Stimulated activated naive CD8-positive, alpha-beta T cell treated with anti-CD3 and anti-CD28 coated beads, Interleukin-15, amount 100 ng/mL, for 72 hours (primary cell): ENCODE measurements at regions not wholly inside any gene's neighbourhood (a gene's known extent, or its start where the extent isn't known, plus 50 kb on each side); places are given as distances from the start of the nearest gene placed in this dataset.

Experiments used
- ATAC-seq: fragments of 150-1000 bp; cut with Tn5 transposase; 2 replicates; pipeline ENCODE4 v1.10.0; 2021; ENCODE audit warnings: mild to moderate bottlenecking, moderate library complexity
- DNase-seq, 2 donors: peaks; one replicate each; pipeline ENCODE4 v3.0.0; 2021 to 2022
- H3K27ac Mint-ChIP-seq, 2 donors: one replicate each; pipeline ENCODE4 v1.8.0; 2022; ENCODE audit warnings: mild to moderate bottlenecking in 2 of 2, mixed read lengths in 2 of 2, moderate library complexity in 2 of 2
- H3K27me3 Mint-ChIP-seq: one replicate; pipeline ENCODE4 v1.8.0; 2022; ENCODE audit warnings: mixed read lengths
- H3K4me1 Mint-ChIP-seq: one replicate; pipeline ENCODE4 v1.8.0; 2022; ENCODE audit warnings: mild to moderate bottlenecking, mixed read lengths
- H3K4me3 Mint-ChIP-seq, 2 donors: one replicate each; pipeline ENCODE4 v1.8.0; 2022; ENCODE audit warnings: mild to moderate bottlenecking in 2 of 2, mixed read lengths in 2 of 2, moderate library complexity in 1 of 2
- H3K9me3 Mint-ChIP-seq, 2 donors: one replicate each; pipeline ENCODE4 v1.8.0; 2022; ENCODE audit warnings: mixed read lengths in 2 of 2

DNA sequence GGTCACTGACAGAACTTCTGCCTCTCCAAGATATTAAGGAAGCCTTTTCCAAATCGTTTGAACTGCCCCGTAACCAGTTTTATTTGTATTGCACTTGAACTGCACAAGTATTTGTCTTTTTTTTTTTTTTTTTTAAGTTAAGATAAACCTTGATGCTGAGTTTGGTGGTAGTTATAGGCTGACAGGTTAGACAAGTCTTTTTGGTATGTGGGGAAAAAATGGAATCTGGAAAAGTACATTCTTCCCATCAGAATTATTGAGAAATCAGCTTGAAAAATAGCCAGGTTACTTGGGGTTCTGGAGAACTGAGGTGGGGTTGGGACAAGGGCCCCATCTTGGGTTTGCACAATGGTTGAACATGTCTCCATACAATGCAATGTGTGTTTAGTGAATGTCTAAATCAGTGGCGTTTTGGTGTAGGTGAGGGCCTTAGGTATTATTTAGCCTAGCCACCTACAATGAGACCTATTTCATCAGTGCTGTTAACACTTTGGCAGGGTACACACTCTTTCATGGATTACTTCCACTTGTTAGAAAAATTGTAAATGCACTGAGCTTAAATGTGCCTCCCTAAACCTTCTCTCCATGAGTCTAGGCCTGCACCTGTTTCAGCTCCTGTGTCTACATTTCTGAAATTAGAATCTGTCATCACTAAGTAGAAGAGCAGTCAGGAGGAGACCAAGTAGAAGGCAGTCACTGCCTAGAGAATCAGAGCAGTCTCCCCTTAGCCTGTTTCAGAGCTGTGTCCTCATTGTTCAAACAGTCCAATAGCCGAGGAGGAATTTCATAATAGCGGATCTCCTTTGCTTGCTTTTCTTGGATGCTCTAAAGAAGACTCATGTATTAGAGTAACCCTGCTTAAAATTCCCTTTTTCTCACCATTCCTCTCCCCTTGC, 140.0 kb upstream of the HMHB1 start:
- Mint-ChIP-seq H3K4me1 (no peaks in the 10 kb centered on the region), H3K9me3 (peaks cover 0 to 10% of the 10 kb centered on the region in 2 donors), H3K27ac (peak overlapping the region in 1 of 2 donors; percentile 76), H3K27me3 (peaks cover 9% of the 10 kb centered on the region), H3K4me3 (no peak overlapping the region)
- DNase-seq: no peak
- ATAC-seq: no peak

DNA sequence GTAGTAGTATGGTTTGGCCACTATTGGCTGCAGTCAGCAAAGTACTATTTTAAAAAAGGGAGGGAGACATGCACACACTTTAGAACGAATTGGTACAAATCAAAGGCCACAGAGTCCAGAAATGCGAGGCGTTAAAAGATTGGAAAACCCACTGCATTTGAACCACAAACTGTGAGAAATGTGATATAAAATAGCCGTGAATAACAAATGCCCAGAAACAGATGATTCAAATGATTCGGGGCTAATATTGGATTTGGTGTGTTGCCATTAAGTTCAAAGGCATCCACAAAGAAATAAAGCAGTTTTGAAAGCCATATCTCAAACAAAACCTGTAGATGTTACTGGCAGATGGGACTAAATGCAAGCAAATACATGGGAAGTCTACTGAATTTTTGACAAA, 140.9 kb upstream of the HMHB1 start:
- Mint-ChIP-seq H3K4me3 (no peak overlapping the region), H3K4me1 (no peaks in the 10 kb centered on the region), H3K27me3 (peaks cover 9% of the 10 kb centered on the region), H3K27ac (no peak overlapping the region), H3K9me3 (peaks cover 0 to 10% of the 10 kb centered on the region in 2 donors)
- DNase-seq (no peak), ATAC-seq (no peak)

DNA sequence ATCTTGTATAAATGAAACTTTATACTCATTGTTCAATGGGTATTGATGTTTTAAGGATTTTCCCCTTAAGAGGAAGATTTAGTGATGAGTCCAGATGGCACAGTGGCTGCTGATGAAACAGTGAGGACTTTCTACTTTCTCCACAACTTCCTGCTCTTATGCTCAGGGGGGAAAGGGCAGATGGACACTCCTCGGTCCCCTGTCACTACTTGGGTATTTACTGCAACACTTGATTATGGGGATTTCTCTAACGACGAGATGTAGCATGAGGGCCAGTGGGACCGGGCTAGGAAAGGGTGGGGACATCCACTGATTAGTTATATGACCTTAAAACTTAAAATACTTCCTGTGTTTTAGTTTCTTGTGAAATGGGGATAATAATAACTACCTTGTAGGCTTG, 146.1 kb upstream of the HMHB1 start:
- Mint-ChIP-seq H3K27ac (no peak overlapping the region), H3K27me3 (peaks cover 20% of the 10 kb centered on the region), H3K4me3 (no peak overlapping the region), H3K4me1 (no peaks in the 10 kb centered on the region), H3K9me3 (peaks cover 0 to 9% of the 10 kb centered on the region in 2 donors)
- ATAC-seq (no peak), DNase-seq (no peak)

DNA sequence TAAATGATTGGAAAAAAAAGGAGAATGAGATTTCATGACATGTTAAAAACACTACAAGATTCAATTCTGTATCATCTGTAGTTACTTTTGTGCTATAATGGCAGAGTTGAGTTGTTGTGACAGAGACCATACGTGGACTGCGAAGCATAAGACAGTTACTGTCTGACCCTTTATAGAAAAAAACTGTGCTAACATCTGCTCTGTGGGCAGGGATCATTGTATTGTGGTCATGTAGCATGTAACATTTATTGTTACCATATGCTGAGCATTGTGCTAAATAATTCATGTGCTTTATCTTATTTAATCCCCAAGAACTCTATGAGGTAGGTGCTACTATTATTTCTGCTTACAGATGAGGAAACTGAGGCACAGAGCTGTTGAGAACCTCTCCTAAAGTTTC, 147.3 kb upstream of the HMHB1 start:
- no peak for ATAC-seq
- H3K4me1 Mint-ChIP-seq: no peaks in the 10 kb centered on the region

DNA sequence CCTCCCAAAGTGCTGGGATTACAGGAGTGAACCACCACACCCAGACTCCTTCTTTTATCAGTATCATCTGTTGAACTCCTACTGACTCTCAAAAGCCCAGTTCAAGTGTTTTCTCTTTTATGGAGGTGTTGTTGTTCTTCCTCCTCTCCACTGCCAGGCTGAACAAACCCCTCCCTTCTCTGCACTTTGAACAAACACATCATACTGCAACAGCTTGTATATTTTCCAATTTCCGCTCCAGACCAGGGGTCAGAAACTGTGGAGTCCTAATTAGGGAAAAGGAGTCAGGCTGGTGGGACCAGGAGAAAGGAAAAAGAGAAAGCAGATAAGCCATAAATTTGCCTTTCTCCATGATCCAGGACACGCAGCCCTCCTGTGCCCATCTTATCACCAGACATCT, 148.1 kb upstream of the HMHB1 start:
- no peak overlapping the region for H3K4me3 Mint-ChIP-seq
- ATAC-seq (no peak), DNase-seq (no peak)
- peaks cover 20% of the 10 kb centered on the region for H3K27me3 Mint-ChIP-seq
- H3K4me1 Mint-ChIP-seq: no peaks in the 10 kb centered on the region
- H3K9me3 Mint-ChIP-seq: no peaks in the 10 kb centered on the region
- peak overlapping the region; percentile 59 to 71 for H3K27ac Mint-ChIP-seq

More for the DNA sequence above, 147.3 kb upstream of the HMHB1 start:
- H3K9me3 Mint-ChIP-seq: no peaks in the 10 kb centered on the region
- no peak for DNase-seq
- H3K27ac Mint-ChIP-seq: no peak overlapping the region
- no peak overlapping the region for H3K4me3 Mint-ChIP-seq
- peaks cover 20% of the 10 kb centered on the region for H3K27me3 Mint-ChIP-seq

DNA sequence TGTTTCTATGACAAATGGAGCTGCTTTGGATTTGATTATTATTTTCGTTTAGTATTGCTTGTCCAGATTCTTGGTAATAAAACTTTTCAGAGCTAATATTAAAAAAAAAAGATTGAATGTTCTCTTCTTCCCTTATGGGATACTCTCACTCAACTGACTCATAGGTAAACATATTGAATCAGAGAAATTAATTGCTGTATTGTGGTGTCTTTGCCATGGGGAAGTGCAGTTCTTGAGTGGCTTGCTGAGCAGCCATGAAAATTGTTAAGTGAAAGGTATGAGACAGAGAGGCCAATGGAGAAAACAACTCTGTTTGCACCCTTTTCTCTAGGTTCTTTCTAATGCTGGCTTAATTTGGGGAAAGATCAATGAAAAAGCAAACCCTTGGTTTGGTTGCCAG, 149.9 kb upstream of the HMHB1 start:
- H3K4me1 Mint-ChIP-seq: no peaks in the 10 kb centered on the region
- no peaks in the 10 kb centered on the region for H3K9me3 Mint-ChIP-seq

DNA sequence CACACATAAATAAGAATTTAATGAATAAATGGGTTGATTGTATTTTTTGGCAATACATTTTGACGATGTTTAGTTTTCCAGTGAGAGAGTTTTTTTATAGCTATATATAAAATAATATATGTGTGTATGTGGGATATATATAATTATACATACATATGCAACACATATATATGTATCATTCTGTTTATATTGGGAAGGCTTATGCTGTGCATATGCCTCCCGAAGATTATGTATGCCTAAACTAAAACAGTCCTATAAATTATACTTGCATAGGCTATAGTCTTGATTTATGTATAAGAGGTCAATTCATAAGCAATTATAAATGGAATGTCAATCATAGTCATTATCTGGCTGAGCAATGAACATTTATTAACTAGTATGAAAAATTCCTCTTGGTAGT, 151.3 kb upstream of the HMHB1 start:
- Mint-ChIP-seq H3K9me3 (no peaks in the 10 kb centered on the region), H3K27ac (no peak overlapping the region), H3K27me3 (peaks cover 28% of the 10 kb centered on the region), H3K4me3 (no peak overlapping the region), H3K4me1 (no peaks in the 10 kb centered on the region)
- DNase-seq (no peak), ATAC-seq (no peak)

More for the DNA sequence above, 149.9 kb upstream of the HMHB1 start:
- Mint-ChIP-seq H3K27me3 (peaks cover 28% of the 10 kb centered on the region), H3K27ac (no peak overlapping the region), H3K4me3 (no peak overlapping the region)
- DNase-seq (no peak), ATAC-seq (no peak)

DNA sequence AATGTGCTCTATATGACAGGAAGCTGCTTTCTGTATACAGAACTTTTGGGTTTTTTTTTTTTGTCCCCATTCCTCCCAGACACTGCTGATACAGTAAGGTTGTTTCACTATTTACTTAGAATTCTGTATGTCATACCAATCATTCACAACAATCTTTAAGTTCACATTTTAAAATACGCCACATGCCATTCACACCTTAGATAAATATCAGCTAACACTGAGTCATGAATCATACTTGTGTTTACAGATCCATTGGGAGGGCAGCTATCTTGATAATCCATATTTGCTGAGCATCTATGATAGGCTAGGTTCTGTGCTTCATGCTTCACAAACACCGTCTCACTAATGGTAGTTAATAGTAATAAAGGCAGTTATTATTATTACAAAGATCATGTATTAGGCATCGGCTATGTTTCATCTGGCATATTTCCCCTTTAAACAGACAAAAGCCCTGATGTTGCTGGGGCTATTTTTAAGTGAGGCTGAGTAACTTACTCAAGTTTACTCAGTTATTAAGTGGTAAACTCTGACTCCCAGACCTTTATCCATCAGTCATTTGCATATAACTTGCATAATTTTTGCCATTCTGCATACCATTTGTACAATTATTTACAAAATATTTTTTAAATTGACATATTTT, 152.2 kb upstream of the HMHB1 start:
- no peak for ATAC-seq
- no peak overlapping the region for H3K4me3 Mint-ChIP-seq
- no peak overlapping the region for H3K27ac Mint-ChIP-seq
- no peak for DNase-seq
- H3K27me3 Mint-ChIP-seq: peaks cover 28% of the 10 kb centered on the region
- no peaks in the 10 kb centered on the region for H3K9me3 Mint-ChIP-seq
- H3K4me1 Mint-ChIP-seq: no peaks in the 10 kb centered on the region

DNA sequence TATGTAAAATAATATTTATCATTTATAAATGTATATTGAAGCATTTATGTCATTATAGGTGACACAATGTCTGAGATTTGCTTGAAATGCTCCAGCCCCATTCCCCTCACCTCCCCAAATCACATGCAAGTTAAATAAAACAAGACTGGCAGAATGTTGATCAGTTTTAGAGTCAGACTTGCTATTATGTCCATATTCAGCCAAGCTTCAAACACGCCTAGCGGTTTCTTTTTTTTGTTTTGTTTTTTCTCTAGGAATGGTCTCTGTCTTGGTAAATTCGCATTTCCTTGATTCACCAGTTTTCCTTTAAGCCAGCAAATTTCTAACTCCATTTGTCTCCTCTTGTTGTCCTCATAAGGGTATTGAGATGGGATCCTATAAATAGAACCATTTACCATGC, 153.0 kb upstream of the HMHB1 start:
- ATAC-seq: no peak
- no peaks in the 10 kb centered on the region for H3K4me1 Mint-ChIP-seq
- no peak for DNase-seq
- H3K9me3 Mint-ChIP-seq: no peaks in the 10 kb centered on the region
- peaks cover 25% of the 10 kb centered on the region for H3K27me3 Mint-ChIP-seq
- no peak overlapping the region for H3K27ac Mint-ChIP-seq
- no peak overlapping the region for H3K4me3 Mint-ChIP-seq

DNA sequence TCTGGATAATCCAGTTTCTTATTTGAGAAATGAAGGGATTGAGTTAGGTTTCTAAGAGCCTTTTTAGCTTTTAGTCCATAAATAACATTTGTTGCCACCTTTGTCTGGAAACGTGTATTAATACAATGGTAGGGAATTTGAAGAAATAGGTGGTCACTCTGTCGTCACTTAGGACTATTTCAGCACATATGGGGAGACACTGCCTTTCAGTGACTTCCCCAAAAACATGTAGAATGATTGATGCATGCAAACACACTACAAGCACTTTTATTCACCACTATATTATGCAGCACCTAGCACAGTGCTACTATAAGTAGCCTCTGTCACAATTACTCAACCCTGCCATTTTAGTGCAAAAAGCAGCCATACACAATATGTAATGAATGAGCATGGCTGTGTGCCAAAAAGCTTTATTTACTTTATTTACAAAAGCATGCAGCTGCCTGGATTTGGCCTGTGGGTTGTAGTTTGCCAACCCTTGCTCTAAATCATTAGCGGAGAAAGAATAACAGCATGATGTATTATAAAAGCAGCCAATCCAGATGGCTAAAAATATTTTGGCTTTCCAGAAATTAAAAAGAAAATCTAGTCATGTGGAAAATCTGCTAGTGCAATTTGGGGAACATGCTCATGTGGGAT, 154.2 kb upstream of the HMHB1 start:
- Mint-ChIP-seq H3K27ac (no peak overlapping the region), H3K4me1 (peaks cover 10% of the 10 kb centered on the region), H3K9me3 (no peaks in the 10 kb centered on the region), H3K27me3 (peaks cover 21% of the 10 kb centered on the region), H3K4me3 (no peak overlapping the region)
- DNase-seq (no peak), ATAC-seq (no peak)

DNA sequence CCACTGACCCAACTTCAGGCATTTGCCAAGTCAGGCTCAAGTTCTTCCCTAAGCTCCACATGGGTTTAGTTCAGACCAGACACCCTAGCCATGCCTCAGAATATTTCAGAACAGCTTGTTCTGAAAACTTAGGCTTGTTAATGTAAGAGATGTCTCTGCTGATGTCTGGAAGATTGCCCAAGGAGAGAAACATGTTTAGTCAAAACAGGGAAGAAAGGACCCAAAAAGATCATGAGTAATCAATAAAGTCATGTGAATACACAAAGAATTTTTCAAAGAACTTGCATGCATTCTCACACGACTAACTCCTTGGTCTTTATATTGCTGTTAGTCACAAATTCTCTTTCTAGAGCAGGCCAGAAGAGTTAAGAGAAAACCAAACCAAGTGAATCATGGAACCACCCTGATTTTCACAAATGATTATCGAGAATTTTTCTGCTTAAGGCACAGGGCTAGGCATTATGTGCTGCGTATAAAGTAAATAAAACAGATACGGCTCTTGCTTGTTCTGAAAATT, 158.1 kb upstream of the HMHB1 start:
- ATAC-seq (no peak), DNase-seq (no peak)
- Mint-ChIP-seq H3K27ac (no peak overlapping the region), H3K27me3 (peaks cover 7% of the 10 kb centered on the region), H3K4me3 (no peak overlapping the region), H3K9me3 (no peaks in the 10 kb centered on the region), H3K4me1 (peaks cover 19% of the 10 kb centered on the region)

DNA sequence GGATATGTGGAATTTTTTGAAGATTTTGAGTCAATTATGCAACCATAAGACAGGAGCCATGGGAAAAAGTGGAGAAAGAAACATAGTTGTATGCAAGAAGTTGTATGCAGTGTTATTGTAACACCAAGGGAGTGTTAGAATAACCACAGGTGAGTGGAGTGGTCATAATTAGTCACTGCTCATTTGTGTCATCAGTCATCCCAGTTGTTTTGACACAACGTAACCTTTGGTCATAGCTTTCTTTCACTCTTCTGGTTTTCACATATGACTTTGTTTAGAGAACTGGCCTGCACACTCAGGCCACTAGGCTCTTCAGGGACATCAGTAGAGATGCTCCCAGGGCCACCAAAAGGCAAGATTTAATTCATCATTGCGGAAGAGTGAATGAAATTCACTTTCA, 158.7 kb upstream of the HMHB1 start:
- ATAC-seq: peak; percentile 93
- no peaks in the 10 kb centered on the region for H3K9me3 Mint-ChIP-seq

DNA sequence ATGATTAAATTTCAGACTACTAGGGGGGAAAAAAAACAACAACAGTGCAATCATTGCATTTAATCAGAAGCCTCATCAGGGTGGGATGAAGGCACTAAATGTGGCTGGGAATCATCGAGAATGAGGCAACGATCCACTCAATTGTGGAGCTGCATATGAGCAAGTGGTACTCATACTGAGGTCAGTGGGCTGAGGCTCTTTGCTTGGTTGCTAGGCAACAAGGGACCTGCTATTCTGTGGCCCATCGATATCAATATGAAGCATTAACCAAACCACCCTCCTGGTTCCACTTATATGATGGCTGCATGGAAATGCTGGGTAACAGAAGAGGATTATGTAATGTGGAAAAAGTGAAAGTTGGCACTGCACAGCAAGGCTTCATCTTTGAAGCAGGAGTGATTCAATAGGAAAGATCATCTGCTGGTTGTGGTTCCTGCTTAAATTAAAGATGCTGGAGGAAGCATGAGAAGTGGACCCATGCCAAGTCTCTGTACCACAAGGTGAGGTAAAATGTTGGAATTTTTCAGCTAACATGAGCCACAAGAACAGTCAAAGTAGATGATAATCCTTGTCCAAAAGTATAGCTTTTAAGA, 159.8 kb upstream of the HMHB1 start:
- H3K4me3 Mint-ChIP-seq: no peak overlapping the region
- peaks cover 19% of the 10 kb centered on the region for H3K4me1 Mint-ChIP-seq
- DNase-seq (peak in 1 of 2 donors; percentile 40), ATAC-seq (peak; percentile 74)
- no peaks in the 10 kb centered on the region for H3K9me3 Mint-ChIP-seq
- H3K27ac Mint-ChIP-seq: peak overlapping the region in 1 of 2 donors; percentile 20
- H3K27me3 Mint-ChIP-seq: peaks cover under 1% of the 10 kb centered on the region

More for the DNA sequence above, 158.7 kb upstream of the HMHB1 start:
- Mint-ChIP-seq H3K4me3 (no peak overlapping the region), H3K27ac (peak overlapping the region; percentile 15 to 75), H3K27me3 (peaks cover 7% of the 10 kb centered on the region), H3K4me1 (peaks cover 19% of the 10 kb centered on the region)
- peak; percentile 4 to 13 for DNase-seq

DNA sequence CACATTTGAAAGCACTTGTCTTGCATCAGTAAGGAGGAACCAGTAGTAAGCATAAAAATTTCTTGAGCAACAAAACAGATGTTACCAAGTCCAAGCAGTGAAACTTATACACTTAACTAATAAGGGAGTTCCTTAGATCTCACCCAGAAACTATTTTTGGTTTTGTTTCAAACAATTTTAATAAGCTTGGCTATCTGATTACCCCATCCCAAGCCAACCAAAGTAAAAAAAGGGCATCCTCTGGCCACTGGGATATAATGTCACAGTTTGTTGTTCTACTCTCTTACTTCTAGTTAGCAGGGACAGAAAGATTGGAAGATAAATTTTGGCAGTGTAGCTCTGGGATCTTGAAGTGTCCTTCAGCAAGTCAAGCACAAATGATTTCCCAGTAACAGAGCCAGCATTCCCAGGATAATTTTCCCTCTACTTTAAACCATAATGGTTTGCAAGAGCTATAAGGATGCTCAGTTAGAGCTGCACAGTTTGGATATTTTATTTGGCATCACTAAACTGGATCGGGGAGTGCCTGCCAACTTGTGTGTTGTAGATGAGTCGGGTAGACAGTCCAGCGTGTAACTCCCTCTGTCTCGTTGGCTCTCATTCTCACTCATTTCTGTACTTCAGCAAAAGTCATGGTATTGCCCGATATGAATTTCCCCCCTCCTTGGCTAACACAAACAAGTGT, 161.9 kb upstream of the HMHB1 start:
- Mint-ChIP-seq H3K4me1 (peaks cover 19% of the 10 kb centered on the region), H3K9me3 (no peaks in the 10 kb centered on the region)

DNA sequence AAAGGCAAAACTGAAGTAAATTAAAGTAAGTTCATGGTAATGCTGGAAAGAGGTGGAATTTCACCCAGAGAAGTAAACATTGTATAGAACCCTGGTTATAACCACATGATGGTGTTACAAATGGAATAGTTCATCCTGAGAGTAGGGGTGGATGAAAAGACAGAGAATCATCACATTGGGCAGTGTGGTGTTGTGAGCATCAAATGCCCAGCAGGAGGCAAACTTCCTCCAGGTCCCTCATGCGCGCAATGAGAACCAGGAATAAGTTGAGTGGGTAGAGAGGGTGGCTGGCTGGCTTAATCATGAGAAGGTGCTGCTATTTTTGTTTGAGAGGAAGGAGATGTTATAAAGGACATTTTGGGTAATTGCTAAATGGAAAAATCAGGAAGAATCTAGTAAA, 163.3 kb upstream of the HMHB1 start:
- H3K4me1 Mint-ChIP-seq: peaks cover 19% of the 10 kb centered on the region
- ATAC-seq (no peak), DNase-seq (no peak)

More for the DNA sequence above, 161.9 kb upstream of the HMHB1 start:
- H3K27ac Mint-ChIP-seq: no peak overlapping the region
- ATAC-seq (no peak), DNase-seq (no peak)
- no peaks in the 10 kb centered on the region for H3K27me3 Mint-ChIP-seq
- no peak overlapping the region for H3K4me3 Mint-ChIP-seq

More for the DNA sequence above, 163.3 kb upstream of the HMHB1 start:
- no peak overlapping the region for H3K4me3 Mint-ChIP-seq
- no peaks in the 10 kb centered on the region for H3K27me3 Mint-ChIP-seq
- no peaks in the 10 kb centered on the region for H3K9me3 Mint-ChIP-seq
- no peak overlapping the region for H3K27ac Mint-ChIP-seq
